Body of pancreas (tissue), 4 donors: ENCODE measurements at regions not wholly inside any gene's neighbourhood (a gene's known extent, or its start where the extent isn't known, plus 50 kb on each side); places are given as distances from the start of the nearest gene placed in this dataset.

Experiments
- POLR2A ChIP-seq, 3 donors: fragments of 450-650 bp; IDR thresholded peaks; one replicate each; pipeline ENCODE4 v1.6.1; 2016; ENCODE audit warnings: antibody characterized with exemption in 3 of 3, mild to moderate bottlenecking in 2 of 3
- TF ChIP-seq, protein P1 (sequence below), 7 experiments: fragments of 450-650 bp in 4 of 7; fragments of 200-600 bp in 3 of 7; sonication (generic) in 3 of 7; IDR thresholded peaks; one replicate each; pipeline ENCODE4 v1.5.1; 2016 to 2019; ENCODE audit warnings: antibody characterized with exemption in 7 of 7

DNA sequence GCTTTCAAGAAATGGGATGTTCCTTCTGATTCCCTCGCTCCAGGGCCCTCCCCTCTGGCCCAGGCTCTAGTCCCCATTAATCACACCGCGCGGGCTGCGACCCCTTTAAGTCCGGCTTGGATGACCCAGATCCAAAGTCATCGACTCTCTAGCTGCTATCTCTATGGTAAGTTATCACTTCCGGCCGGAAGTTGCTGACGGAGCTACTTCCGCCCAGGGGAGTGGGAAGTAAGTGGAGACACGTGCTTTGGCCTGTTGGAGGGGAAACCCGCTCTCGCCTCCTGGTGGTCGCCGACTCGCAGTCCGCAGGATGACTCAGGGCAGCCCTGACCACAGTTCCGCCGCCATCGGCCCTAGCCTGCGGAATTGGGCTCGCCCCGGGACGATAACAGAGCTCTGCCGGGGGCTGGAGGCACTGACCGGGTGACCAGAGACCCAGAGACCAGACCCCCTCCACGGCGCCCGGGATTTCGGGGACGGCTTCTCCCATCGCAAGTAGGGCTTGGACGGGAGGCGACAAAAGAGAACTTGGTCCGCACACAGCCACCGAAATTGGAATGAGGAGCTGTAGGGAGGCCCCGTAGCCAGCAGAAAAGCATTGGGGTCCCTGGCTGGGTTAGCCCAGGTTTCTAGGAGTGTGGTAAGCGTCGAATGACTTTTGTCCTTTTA is 52.2 kb upstream of the SEC14L1 start:
- TF ChIP-seq, protein P1, sequence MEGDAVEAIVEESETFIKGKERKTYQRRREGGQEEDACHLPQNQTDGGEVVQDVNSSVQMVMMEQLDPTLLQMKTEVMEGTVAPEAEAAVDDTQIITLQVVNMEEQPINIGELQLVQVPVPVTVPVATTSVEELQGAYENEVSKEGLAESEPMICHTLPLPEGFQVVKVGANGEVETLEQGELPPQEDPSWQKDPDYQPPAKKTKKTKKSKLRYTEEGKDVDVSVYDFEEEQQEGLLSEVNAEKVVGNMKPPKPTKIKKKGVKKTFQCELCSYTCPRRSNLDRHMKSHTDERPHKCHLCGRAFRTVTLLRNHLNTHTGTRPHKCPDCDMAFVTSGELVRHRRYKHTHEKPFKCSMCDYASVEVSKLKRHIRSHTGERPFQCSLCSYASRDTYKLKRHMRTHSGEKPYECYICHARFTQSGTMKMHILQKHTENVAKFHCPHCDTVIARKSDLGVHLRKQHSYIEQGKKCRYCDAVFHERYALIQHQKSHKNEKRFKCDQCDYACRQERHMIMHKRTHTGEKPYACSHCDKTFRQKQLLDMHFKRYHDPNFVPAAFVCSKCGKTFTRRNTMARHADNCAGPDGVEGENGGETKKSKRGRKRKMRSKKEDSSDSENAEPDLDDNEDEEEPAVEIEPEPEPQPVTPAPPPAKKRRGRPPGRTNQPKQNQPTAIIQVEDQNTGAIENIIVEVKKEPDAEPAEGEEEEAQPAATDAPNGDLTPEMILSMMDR (IDR thresholded peaks at IDR 0.05) = peak; percentile 18 to 77 (median 62)
- TF ChIP-seq POLR2A (IDR thresholded peaks at IDR 0.05) = peak in 2 of 3 donors; percentile 78 to 85
